ENCODE measurements at regions not wholly inside any gene's neighbourhood (a gene's known extent, or its start where the extent isn't known, plus 50 kb on each side); places are given as distances from the start of the nearest gene placed in this dataset.

DNA sequence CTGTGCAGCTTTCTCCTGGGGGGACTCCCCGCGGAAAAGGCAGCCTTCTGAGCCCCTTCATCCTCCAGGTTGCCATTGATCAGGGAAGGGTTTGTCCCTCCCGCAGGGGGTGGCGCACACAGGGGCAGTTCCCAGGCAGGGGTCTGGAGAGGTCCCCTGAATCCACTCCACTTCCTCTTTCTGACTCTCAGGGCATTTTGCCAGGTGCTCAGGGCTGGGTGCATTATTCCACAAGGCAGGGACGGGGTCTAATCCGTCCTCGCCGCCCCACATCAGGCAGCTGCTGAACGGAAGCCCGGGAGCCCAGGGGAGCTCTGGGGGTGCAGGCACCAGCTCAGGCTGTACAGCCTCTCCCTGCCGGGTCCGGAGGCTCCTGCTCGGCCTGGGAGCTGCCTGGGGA, 180.9 kb downstream of the TTLL2 start:
- CTCF ChIA-PET: no interaction called here
- POLR2A ChIA-PET: no interaction called here
- H3K4me3 ChIP-seq (ENCODE audit: low read depth, low read length): no peak overlapping the region
- DNase-seq (ENCODE audit: low read depth, low spot score): no peak
- TF ChIP-seq CTCF (IDR thresholded peaks at IDR 0.05; ENCODE audit: insufficient read depth, low read length, missing control alignments): no peak

DNA sequence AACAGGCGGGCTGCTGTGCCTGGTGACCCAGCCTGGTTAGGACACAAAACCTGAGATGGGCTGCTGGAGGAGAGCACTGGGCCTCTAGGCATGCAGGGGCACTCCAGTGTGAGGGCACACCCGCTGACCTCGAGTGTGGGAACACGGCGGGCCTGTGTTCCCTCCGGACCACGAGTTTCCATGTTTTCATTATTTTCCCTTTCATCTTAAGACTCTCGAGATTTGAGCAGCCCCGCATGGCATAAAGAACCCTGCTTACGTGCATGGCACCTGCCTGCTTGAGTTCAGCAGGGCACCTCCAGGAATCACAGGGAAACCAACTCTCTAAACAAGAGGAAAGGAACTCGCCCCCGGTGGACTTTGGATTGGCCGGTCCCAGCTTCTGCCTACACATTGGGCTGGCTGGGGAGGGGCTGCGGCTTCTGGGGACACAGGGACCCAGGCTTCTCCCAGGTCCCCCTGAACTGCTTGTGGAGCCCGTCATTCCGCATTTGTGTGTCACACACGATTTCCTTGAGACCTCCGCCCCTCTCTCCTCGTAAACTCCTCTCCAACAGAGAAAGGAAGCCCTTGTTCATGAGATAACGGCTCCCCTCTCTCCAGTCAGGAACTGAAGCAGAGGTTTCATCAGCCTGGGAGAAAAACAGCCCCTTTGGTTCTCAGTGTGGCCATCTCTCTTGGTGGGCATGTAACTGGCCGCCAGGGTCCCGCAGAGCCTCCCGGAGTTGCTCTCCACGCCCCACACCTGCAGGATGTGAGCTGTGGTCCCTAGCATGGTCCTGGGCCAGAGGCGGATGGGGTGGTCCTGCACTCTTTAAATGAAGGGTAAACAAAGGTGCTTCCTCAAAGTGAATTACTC, 181.8 kb downstream of the TTLL2 start:
- no peak for TF ChIP-seq CTCF (IDR thresholded peaks at IDR 0.05; ENCODE audit: insufficient read depth, low read length, missing control alignments)
- POLR2A ChIA-PET: no interaction called here
- no peak for DNase-seq (ENCODE audit: low read depth, low spot score)
- CTCF ChIA-PET: no interaction called here
- no peak overlapping the region for H3K4me3 ChIP-seq (ENCODE audit: low read depth, low read length)

DNA sequence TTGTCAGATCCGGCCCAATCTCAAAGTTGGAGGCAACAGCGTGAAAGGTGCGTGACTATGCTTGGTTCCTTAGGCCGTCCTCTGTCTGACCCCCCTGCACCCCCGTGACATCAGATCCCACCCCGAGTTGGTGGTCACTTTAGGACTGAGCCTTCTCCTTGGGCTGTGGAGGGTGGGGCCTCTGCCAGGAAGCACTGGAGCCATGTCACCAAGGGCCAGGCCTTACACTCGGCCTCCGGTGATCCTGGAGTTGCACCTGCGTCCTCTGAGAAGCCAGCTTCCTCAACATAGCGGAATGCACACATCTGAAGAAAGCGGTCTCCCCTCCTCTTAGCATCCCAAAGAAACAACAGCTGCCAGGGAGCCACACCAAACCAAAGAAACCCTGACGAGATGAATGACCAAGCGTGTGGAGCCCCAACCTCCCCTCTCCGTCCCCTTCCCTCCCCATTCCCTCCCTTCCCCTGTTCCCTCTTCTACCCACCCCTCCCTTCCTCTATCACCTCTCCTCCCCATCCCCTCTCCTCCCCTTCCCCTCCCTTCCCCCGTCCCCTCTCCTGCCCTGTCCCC, 182.6 kb downstream of the TTLL2 start:
- no peak for DNase-seq (ENCODE audit: low read depth, low spot score)
- no peak for TF ChIP-seq CTCF (IDR thresholded peaks at IDR 0.05; ENCODE audit: insufficient read depth, low read length, missing control alignments)
- ChIA-PET POLR2A (no interaction called here), CTCF (no interaction called here)
- H3K4me3 ChIP-seq (ENCODE audit: low read depth, low read length): no peak overlapping the region

- no peak overlapping the region for H3K4me3 ChIP-seq (ENCODE audit: low read depth, low read length)
- ChIA-PET CTCF (no interaction called here), POLR2A (no interaction called here)
- no peak for DNase-seq (ENCODE audit: low read depth, low spot score)
- TF ChIP-seq CTCF (IDR thresholded peaks at IDR 0.05; ENCODE audit: insufficient read depth, low read length, missing control alignments): no peak
These were observed 184.3 kb downstream of the TTLL2 start for GRCh38 chr6:167508919-167509852.

DNA sequence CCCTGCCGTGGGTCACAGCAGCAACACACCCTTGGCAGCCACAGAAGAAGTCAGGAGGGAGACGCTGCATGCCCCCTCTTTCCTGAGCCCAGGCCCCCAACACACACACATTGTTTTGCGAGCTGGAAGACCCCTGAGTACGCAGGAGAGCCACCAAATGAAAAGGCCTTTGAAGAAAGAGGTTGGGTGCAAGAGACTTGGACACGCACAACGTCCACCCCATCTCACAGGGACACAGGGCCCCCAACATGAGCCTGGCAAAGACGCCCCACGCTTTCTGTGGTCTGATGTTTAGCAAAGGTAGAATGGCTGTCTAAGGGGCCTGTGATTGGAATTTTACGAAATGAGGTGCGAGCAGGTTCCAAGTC, 185.0 kb downstream of the TTLL2 start:
- ChIA-PET POLR2A (no interaction called here), CTCF (no interaction called here)
- DNase-seq (ENCODE audit: low read depth, low spot score): no peak
- TF ChIP-seq CTCF (IDR thresholded peaks at IDR 0.05; ENCODE audit: insufficient read depth, low read length, missing control alignments): no peak
- H3K4me3 ChIP-seq (ENCODE audit: low read depth, low read length): no peak overlapping the region

GRCh38 chr6:167510648-167511047, 185.8 kb downstream of the TTLL2 start:
- TF ChIP-seq CTCF (IDR thresholded peaks at IDR 0.05; ENCODE audit: insufficient read depth, low read length, missing control alignments): no peak
- POLR2A ChIA-PET: no interaction called here
- no peak for DNase-seq (ENCODE audit: low read depth, low spot score)
- H3K4me3 ChIP-seq (ENCODE audit: low read depth, low read length): no peak overlapping the region
- CTCF ChIA-PET: no interaction called here

All from AG04449 (cell line).